ENCODE measurements at regions not wholly inside any gene's neighbourhood (a gene's known extent, or its start where the extent isn't known, plus 50 kb on each side); places are given as distances from the start of the nearest gene placed in this dataset.

DNA sequence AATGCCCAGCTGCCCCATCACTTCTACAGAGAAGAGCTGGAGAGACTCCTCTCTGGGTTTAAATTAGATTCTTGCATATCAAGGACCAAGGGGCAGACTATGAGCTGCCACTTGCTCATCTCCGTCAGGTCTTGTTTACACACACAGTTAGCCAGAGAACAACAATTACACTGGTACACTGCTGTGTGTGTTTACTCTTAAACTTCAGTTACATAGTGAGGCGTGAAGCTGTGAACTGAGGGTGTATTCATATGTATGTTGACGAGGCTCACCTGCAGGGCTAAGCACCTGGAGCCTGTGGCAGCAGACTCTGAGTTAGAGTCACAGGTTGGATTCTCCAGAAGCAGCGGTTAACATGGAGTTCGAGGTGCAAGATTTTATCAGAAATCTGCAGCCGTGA, 155.4 kb upstream of the ANKH start:
- TF ChIP-seq, protein P1, sequence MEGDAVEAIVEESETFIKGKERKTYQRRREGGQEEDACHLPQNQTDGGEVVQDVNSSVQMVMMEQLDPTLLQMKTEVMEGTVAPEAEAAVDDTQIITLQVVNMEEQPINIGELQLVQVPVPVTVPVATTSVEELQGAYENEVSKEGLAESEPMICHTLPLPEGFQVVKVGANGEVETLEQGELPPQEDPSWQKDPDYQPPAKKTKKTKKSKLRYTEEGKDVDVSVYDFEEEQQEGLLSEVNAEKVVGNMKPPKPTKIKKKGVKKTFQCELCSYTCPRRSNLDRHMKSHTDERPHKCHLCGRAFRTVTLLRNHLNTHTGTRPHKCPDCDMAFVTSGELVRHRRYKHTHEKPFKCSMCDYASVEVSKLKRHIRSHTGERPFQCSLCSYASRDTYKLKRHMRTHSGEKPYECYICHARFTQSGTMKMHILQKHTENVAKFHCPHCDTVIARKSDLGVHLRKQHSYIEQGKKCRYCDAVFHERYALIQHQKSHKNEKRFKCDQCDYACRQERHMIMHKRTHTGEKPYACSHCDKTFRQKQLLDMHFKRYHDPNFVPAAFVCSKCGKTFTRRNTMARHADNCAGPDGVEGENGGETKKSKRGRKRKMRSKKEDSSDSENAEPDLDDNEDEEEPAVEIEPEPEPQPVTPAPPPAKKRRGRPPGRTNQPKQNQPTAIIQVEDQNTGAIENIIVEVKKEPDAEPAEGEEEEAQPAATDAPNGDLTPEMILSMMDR (IDR thresholded peaks at IDR 0.05): no peak
- TF ChIP-seq POLR2A (IDR thresholded peaks at IDR 0.05): no peak

All from uterus (tissue), 2 donors.